CD14-positive monocyte (primary cell): ENCODE measurements at regions not wholly inside any gene's neighbourhood (a gene's known extent, or its start where the extent isn't known, plus 50 kb on each side); places are given as distances from the start of the nearest gene placed in this dataset.

Experiments used
- DNase-seq, 3 donors: peaks; one replicate each; pipeline ENCODE4 v3.0.0-alpha.2; 2011 to 2022
- H2AFZ ChIP-seq: 2 replicates; pipeline ENCODE4 v1.6.0; 2012; ENCODE audit warnings: mild to moderate bottlenecking, low read depth, low read length, inconsistent platforms; ENCODE audit not compliant: insufficient read depth, poor library complexity, severe bottlenecking
- H3K27ac ChIP-seq, 2 donors: 1 replicate in 1 of 2; 2 replicates in 1 of 2; pipeline ENCODE4 v1.5.1; 2012 to 2013; ENCODE audit warnings: low read length in 2 of 2, control low read depth in 1 of 2, inconsistent platforms in 1 of 2, low read depth in 1 of 2, mild to moderate bottlenecking in 1 of 2
- H3K27me3 ChIP-seq, 2 donors: one replicate each; pipeline versions ENCODE4 v1.6.0 to v1.6.1; 2011 to 2013; ENCODE audit warnings: low read length in 2 of 2; ENCODE audit not compliant: control insufficient read depth in 2 of 2, insufficient read depth in 2 of 2
- H3K36me3 ChIP-seq, 2 donors: replicated peaks in 1 of 2; 1 replicate in 1 of 2; 2 replicates in 1 of 2; pipeline versions ENCODE4 v1.5.1 to v1.6.1; 2012 to 2013; ENCODE audit warnings: low read length in 2 of 2, control low read depth in 1 of 2, inconsistent platforms in 1 of 2, mild to moderate bottlenecking in 1 of 2; ENCODE audit not compliant: insufficient read depth in 2 of 2, control insufficient read depth in 1 of 2
- H3K4me1 ChIP-seq, 2 donors: 1 replicate in 1 of 2; 2 replicates in 1 of 2; pipeline versions ENCODE4 v1.5.1 to v1.6.1; 2012 to 2013; ENCODE audit warnings: low read length in 2 of 2, control low read depth in 1 of 2, inconsistent platforms in 1 of 2, mild to moderate bottlenecking in 1 of 2, moderate library complexity in 1 of 2; ENCODE audit not compliant: insufficient read depth in 2 of 2, control insufficient read depth in 1 of 2
- H3K4me2 ChIP-seq: replicated peaks from 2 replicates; pipeline ENCODE3; 2012; ENCODE audit warnings: low read length, moderate library complexity, mild to moderate bottlenecking; ENCODE audit not compliant: poor library complexity, severe bottlenecking; ENCODE audit errors: extremely low read depth
- H3K4me3 ChIP-seq, 3 experiments: fragments of 200-600 bp in 1 of 3; sonication (generic) in 1 of 3; replicated peaks in 1 of 3; 1 replicate in 2 of 3; 2 replicates in 1 of 3; pipeline ENCODE4 v1.5.1; 2011 to 2013; ENCODE audit warnings: low read length in 3 of 3, mild to moderate bottlenecking in 3 of 3, control low read depth in 2 of 3, low read depth in 2 of 3, inconsistent platforms in 1 of 3, moderate library complexity in 1 of 3
- H3K79me2 ChIP-seq: 2 replicates; pipeline ENCODE4 v1.6.0; 2012; ENCODE audit warnings: mild to moderate bottlenecking, control low read depth, inconsistent platforms, low read length, moderate library complexity; ENCODE audit not compliant: insufficient read depth
- H3K9ac ChIP-seq: 2 replicates; pipeline ENCODE4 v1.6.0; 2017; ENCODE audit warnings: low read length, mild to moderate bottlenecking; ENCODE audit not compliant: insufficient read depth, poor library complexity, severe bottlenecking
- H3K9me3 ChIP-seq, 2 donors: replicated peaks in 1 of 2; 1 replicate in 1 of 2; 2 replicates in 1 of 2; pipeline versions ENCODE4 v1.5.1 to v1.6.1; 2012 to 2013; ENCODE audit warnings: low read length in 2 of 2, control low read depth in 1 of 2; ENCODE audit not compliant: control insufficient read depth in 1 of 2, insufficient read depth in 1 of 2
- H4K20me1 ChIP-seq: 2 replicates; pipeline ENCODE4 v1.6.0; 2012; ENCODE audit warnings: mild to moderate bottlenecking, low read length, control low read depth, moderate library complexity; ENCODE audit not compliant: insufficient read depth
- H3K27ac Mint-ChIP-seq, 7 donors: one replicate each; pipeline ENCODE4 v1.8.0; 2020; ENCODE audit warnings: mild to moderate bottlenecking in 7 of 7, mixed read lengths in 7 of 7, moderate library complexity in 6 of 7, inconsistent platforms in 2 of 7
- H3K27me3 Mint-ChIP-seq, 3 donors: one replicate each; pipeline ENCODE4 v1.8.0; 2021 to 2022; ENCODE audit warnings: low read depth in 3 of 3, mild to moderate bottlenecking in 3 of 3, mixed read lengths in 3 of 3, moderate library complexity in 3 of 3, inconsistent platforms in 1 of 3
- H3K36me3 Mint-ChIP-seq, 2 donors: one replicate each; pipeline ENCODE4 v1.8.0; 2020; ENCODE audit warnings: mixed read lengths in 2 of 2, inconsistent platforms in 1 of 2, mild to moderate bottlenecking in 1 of 2
- H3K4me1 Mint-ChIP-seq: one replicate; pipeline ENCODE4 v1.8.0; 2020; ENCODE audit warnings: mild to moderate bottlenecking, mixed read lengths
- H3K4me3 Mint-ChIP-seq, 2 donors: one replicate each; pipeline ENCODE4 v1.8.0; 2020; ENCODE audit warnings: mild to moderate bottlenecking in 2 of 2, mixed read lengths in 2 of 2, moderate library complexity in 1 of 2
- H3K9me3 Mint-ChIP-seq, 7 donors: one replicate each; pipeline ENCODE4 v1.8.0; 2020 to 2022; ENCODE audit warnings: mixed read lengths in 7 of 7, mild to moderate bottlenecking in 6 of 7, moderate library complexity in 6 of 7, inconsistent platforms in 2 of 7
- WGBS: methylation state at CpG from one replicate; pipeline ENCODE4 v1.1.5; 2013; ENCODE audit warnings: missing lambda C conversion rate; ENCODE audit not compliant: insufficient coverage; 5-methylcytosine and 5-hydroxymethylcytosine counted together
- intact Hi-C, 2 donors: fragments of 100-400 bp; cut with micrococcal nuclease; formaldehyde crosslinking; loops; one replicate each; pipeline versions ENCODE4 v1.15.0 to v1.15.1; 2023
- TF ChIP-seq, protein P1 (sequence below): fragments of 200-600 bp; IDR thresholded peaks from one replicate; pipeline ENCODE4 v1.8.0; 2022; ENCODE audit warnings: antibody characterized with exemption, mild to moderate bottlenecking

- H3K27ac Mint-ChIP-seq: no peak overlapping the region
- no peak overlapping the region for H3K4me3 Mint-ChIP-seq
- peaks cover 0 to 2% (median 0%) of the 10 kb centered on the region in 7 donors for H3K9me3 Mint-ChIP-seq
- intact Hi-C loops: no loop called here
- Histone ChIP-seq H3K4me1 (no peaks in the 10 kb centered on the region), H3K79me2 (no peaks in the 10 kb centered on the region), H3K27ac (no peak overlapping the region), H3K9me3 (no peaks in the 10 kb centered on the region), H3K9ac (no peak overlapping the region), H3K4me2 (no peak overlapping the region), H3K36me3 (no peaks in the 10 kb centered on the region), H3K27me3 (no peaks in the 10 kb centered on the region), H4K20me1 (no peaks in the 10 kb centered on the region), H3K4me3 (no peak overlapping the region), H2AFZ (no peak overlapping the region)
- 90% methylated on average over 13 of the region's 15 CpGs for WGBS
- DNase-seq: no peak
- TF ChIP-seq, protein P1, sequence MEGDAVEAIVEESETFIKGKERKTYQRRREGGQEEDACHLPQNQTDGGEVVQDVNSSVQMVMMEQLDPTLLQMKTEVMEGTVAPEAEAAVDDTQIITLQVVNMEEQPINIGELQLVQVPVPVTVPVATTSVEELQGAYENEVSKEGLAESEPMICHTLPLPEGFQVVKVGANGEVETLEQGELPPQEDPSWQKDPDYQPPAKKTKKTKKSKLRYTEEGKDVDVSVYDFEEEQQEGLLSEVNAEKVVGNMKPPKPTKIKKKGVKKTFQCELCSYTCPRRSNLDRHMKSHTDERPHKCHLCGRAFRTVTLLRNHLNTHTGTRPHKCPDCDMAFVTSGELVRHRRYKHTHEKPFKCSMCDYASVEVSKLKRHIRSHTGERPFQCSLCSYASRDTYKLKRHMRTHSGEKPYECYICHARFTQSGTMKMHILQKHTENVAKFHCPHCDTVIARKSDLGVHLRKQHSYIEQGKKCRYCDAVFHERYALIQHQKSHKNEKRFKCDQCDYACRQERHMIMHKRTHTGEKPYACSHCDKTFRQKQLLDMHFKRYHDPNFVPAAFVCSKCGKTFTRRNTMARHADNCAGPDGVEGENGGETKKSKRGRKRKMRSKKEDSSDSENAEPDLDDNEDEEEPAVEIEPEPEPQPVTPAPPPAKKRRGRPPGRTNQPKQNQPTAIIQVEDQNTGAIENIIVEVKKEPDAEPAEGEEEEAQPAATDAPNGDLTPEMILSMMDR: no peak
- H3K4me1 Mint-ChIP-seq: no peaks in the 10 kb centered on the region
- no peaks in the 10 kb centered on the region for H3K36me3 Mint-ChIP-seq
- peaks cover 2 to 10% (median 4%) of the 10 kb centered on the region in 3 donors for H3K27me3 Mint-ChIP-seq
Measured at GRCh38 chr1:29639741-29640427, 403.6 kb downstream of the PTPRU start.

GRCh38 chr1:29639156-29639736, 402.9 kb downstream of the PTPRU start:
- Histone ChIP-seq H3K27me3 (no peaks in the 10 kb centered on the region), H4K20me1 (no peaks in the 10 kb centered on the region), H3K4me1 (no peaks in the 10 kb centered on the region), H3K4me3 (no peak overlapping the region), H3K4me2 (no peak overlapping the region), H3K79me2 (no peaks in the 10 kb centered on the region), H3K9me3 (no peaks in the 10 kb centered on the region), H3K27ac (no peak overlapping the region), H3K36me3 (no peaks in the 10 kb centered on the region), H3K9ac (no peak overlapping the region), H2AFZ (no peak overlapping the region)
- Mint-ChIP-seq H3K9me3 (no peaks in the 10 kb centered on the region), H3K4me1 (no peaks in the 10 kb centered on the region), H3K27ac (no peak overlapping the region), H3K27me3 (peaks cover 2 to 9% (median 4%) of the 10 kb centered on the region in 3 donors), H3K4me3 (no peak overlapping the region), H3K36me3 (no peaks in the 10 kb centered on the region)
- WGBS: 75% methylated on average over 2 of the region's 6 CpGs
- TF ChIP-seq, protein P1: no peak
- DNase-seq: no peak
- intact Hi-C loops: no loop called here
